ENCODE measurements at regions not wholly inside any gene's neighbourhood (a gene's known extent, or its start where the extent isn't known, plus 50 kb on each side); places are given as distances from the start of the nearest gene placed in this dataset.

GRCh38 chr2:88245109-88245508, 75.0 kb downstream of the THNSL2 start (continued):
- TF ChIP-seq ZNF592 (IDR thresholded peaks at IDR 0.05) = no peak
- TF ChIP-seq SIN3A (IDR thresholded peaks at IDR 0.05; ENCODE audit: low read depth, low read length) = no peak
- TF ChIP-seq IRF3 (IDR thresholded peaks at IDR 0.05) = no peak
- TF ChIP-seq ATF2 (IDR thresholded peaks at IDR 0.05; ENCODE audit: low read length) = no peak
- TF ChIP-seq ZBTB33 (IDR thresholded peaks at IDR 0.05) = no peak
- no peak for TF ChIP-seq ZBTB4 (CRISPR knock-in tag; IDR thresholded peaks at IDR 0.05)
